GM12864 (cell line): ENCODE measurements at regions not wholly inside any gene's neighbourhood (a gene's known extent, or its start where the extent isn't known, plus 50 kb on each side); places are given as distances from the start of the nearest gene placed in this dataset.

Experiments
- DNase-seq: peaks from one replicate; pipeline ENCODE4 v3.0.0-alpha.2; 2011; ENCODE audit warnings: low read depth
- H3K4me3 ChIP-seq: 2 replicates; pipeline ENCODE4 v1.5.1; 2011; ENCODE audit warnings: mild to moderate bottlenecking, low read depth, low read length, control low read depth
- CTCF ChIP-seq: IDR thresholded peaks from 2 replicates; pipeline ENCODE4 v1.5.1; 2011; ENCODE audit warnings: low read depth, mild to moderate bottlenecking, moderate library complexity, low read length, control low read depth, inconsistent platforms; ENCODE audit errors: missing control alignments

GRCh38 chr5:51188001-51188591 is 195.2 kb upstream of the ISL1 start:
- no peak for TF ChIP-seq CTCF
- no peak overlapping the region for H3K4me3 ChIP-seq
- no peak for DNase-seq

- H3K4me3 ChIP-seq = no peak overlapping the region
- DNase-seq = no peak
- TF ChIP-seq CTCF = no peak
These were observed 188.6 kb upstream of the ISL1 start for GRCh38 chr5:51194671-51195070.

- no peak overlapping the region for H3K4me3 ChIP-seq
- no peak for TF ChIP-seq CTCF
- DNase-seq = no peak
These were observed 182.2 kb upstream of the ISL1 start for GRCh38 chr5:51201024-51201423.

GRCh38 chr5:51201708-51202107 is 181.5 kb upstream of the ISL1 start:
- no peak for TF ChIP-seq CTCF
- H3K4me3 ChIP-seq = no peak overlapping the region

GRCh38 chr5:51202161-51202560 is 181.1 kb upstream of the ISL1 start:
- no peak for DNase-seq

More at GRCh38 chr5:51201708-51202107, 181.5 kb upstream of the ISL1 start:
- no peak for DNase-seq

GRCh38 chr5:51203598-51203997 is 179.7 kb upstream of the ISL1 start:
- H3K4me3 ChIP-seq = no peak overlapping the region
- no peak for TF ChIP-seq CTCF
- no peak for DNase-seq

More at GRCh38 chr5:51202161-51202560, 181.1 kb upstream of the ISL1 start:
- no peak overlapping the region for H3K4me3 ChIP-seq
- no peak for TF ChIP-seq CTCF

- H3K4me3 ChIP-seq = no peak overlapping the region
- DNase-seq = no peak
- TF ChIP-seq CTCF = no peak
These were observed 175.0 kb upstream of the ISL1 start for GRCh38 chr5:51208296-51208695.
